ENCODE measurements at regions not wholly inside any gene's neighbourhood (a gene's known extent, or its start where the extent isn't known, plus 50 kb on each side); places are given as distances from the start of the nearest gene placed in this dataset.

DNA sequence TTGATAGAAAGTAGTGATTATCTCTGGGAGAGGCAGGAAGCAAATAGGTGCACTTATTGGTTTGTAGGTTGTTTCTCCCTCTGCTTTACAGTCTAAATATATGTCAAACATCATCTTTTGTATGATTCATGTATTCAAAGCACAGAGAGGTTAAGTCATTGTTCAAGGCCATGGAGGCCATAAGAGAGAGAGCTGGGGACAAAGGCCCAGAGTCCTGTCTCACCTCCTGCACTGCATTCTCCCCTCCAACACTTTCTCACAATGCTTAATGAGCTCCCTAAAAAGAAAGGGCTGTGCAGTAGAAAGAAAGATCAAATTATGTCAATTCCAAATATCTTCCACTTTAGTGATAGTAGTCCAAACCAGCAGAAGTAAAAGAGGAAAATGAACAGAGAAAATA, 180.4 kb upstream of the DIO3 start:
- Histone ChIP-seq H3K9me3 (no peaks in the 10 kb centered on the region), H2AFZ (ENCODE audit: low read depth) (no peak overlapping the region), H4K20me1 (ENCODE audit: insufficient read depth) (no peaks in the 10 kb centered on the region), H3F3A (replicated peaks; ENCODE audit: insufficient read depth) (no peaks in the 10 kb centered on the region), H3K4me2 (no peak overlapping the region), H3K4me1 (ENCODE audit: control insufficient read depth in 1 of 2, insufficient read depth in 2 of 2, low read depth in 1 of 2, low read length in 1 of 2) (no peaks in the 10 kb centered on the region), H3K9ac (no peak overlapping the region), H3K9me2 (no peaks in the 10 kb centered on the region; the same call in 1 of the 2 replicates), H3K27me3 (ENCODE audit: insufficient read depth) (no peaks in the 10 kb centered on the region), H3K4me3 (ENCODE audit: low read depth in 2 of 2, low read length in 1 of 2) (no peak overlapping the region), H3K27ac (ENCODE audit: low read depth in 2 of 2, low read length in 1 of 2) (no peak overlapping the region), H3K36me3 (replicated peaks in 1 of 2; ENCODE audit: control insufficient read depth in 1 of 2, insufficient read depth in 2 of 2, low read length in 1 of 2) (no peaks in the 10 kb centered on the region), H3K79me2 (ENCODE audit: insufficient read depth) (no peaks in the 10 kb centered on the region)
- no peak for TF ChIP-seq IRF3 (IDR thresholded peaks at IDR 0.05; ENCODE audit: low read depth, low read length)
- no peak for TF ChIP-seq SIN3A (IDR thresholded peaks at IDR 0.05; ENCODE audit: borderline replicate concordance, low read depth, low read length)
- TF ChIP-seq TAF1 (IDR thresholded peaks at IDR 0.05; ENCODE audit: borderline replicate concordance, low read depth, low read length): no peak
- no peak for TF ChIP-seq FOXM1 (IDR thresholded peaks at IDR 0.05; ENCODE audit: low read depth)
- TF ChIP-seq, protein P1, sequence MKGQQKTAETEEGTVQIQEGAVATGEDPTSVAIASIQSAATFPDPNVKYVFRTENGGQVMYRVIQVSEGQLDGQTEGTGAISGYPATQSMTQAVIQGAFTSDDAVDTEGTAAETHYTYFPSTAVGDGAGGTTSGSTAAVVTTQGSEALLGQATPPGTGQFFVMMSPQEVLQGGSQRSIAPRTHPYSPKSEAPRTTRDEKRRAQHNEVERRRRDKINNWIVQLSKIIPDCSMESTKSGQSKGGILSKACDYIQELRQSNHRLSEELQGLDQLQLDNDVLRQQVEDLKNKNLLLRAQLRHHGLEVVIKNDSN (IDR thresholded peaks at IDR 0.05; ENCODE audit: borderline replicate concordance, low read depth): no peak
- no peak for TF ChIP-seq FOXJ3 (CRISPR knock-in tag; IDR thresholded peaks at IDR 0.05)
- TF ChIP-seq MAX (IDR thresholded peaks at IDR 0.05; ENCODE audit: low read depth): no peak
- no peak for TF ChIP-seq RAD21 (IDR thresholded peaks at IDR 0.05; ENCODE audit: low read length)
- no peak for TF ChIP-seq CHD2 (IDR thresholded peaks at IDR 0.05; ENCODE audit: low read length, partially characterized antibody)
- TF ChIP-seq EP300 (IDR thresholded peaks at IDR 0.05; ENCODE audit: borderline replicate concordance in 1 of 2, low read depth in 1 of 2, low read length in 1 of 2): no peak
- TF ChIP-seq MXI1 (IDR thresholded peaks at IDR 0.05; ENCODE audit: low read depth, low read length): no peak
- no peak for TF ChIP-seq POLR2AphosphoS5 (IDR thresholded peaks at IDR 0.05; ENCODE audit: low read depth, low read length)
- TF ChIP-seq, protein P2, sequence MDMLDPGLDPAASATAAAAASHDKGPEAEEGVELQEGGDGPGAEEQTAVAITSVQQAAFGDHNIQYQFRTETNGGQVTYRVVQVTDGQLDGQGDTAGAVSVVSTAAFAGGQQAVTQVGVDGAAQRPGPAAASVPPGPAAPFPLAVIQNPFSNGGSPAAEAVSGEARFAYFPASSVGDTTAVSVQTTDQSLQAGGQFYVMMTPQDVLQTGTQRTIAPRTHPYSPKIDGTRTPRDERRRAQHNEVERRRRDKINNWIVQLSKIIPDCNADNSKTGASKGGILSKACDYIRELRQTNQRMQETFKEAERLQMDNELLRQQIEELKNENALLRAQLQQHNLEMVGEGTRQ (IDR thresholded peaks at IDR 0.05; ENCODE audit: borderline replicate concordance, low read depth, low read length): no peak
- no peak for TF ChIP-seq GABPA (IDR thresholded peaks at IDR 0.05; ENCODE audit: low read depth)
- no peak for TF ChIP-seq MEF2A (IDR thresholded peaks at IDR 0.05; ENCODE audit: borderline replicate concordance, low read depth)
- ChIA-PET CTCF (no interaction called here), POLR2A (no interaction called here)
- DNase-seq: no peak

DNA sequence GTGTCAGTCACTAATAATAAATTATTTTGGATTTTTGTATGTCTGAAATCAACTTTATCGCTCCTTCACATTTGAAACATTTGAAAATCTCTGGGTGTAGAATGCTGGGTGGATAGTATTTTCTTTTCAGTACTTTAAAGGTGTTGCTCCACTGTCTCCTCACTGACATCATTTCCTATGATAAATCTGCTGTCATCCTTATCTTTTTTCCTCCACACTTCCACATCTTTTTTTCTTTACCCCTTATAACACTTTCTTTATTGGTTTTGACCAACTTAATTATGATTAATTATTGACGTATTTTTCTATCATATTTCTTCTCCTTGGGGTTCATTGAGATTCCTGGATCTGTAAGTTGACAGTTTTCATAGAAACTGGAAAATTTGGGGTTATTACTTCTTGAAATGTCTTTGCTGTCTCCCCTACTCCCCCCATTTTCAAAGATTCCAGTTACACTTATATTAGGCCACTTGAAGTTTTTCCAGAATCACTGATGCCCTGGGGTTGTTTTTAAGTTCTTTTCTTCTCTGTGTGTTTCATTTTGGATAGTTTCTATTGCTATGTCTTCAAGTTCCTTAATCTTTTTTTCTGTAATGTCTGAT, 177.5 kb upstream of the DIO3 start:
- no peaks in the 10 kb centered on the region for H3K79me2 ChIP-seq (ENCODE audit: insufficient read depth)
- H4K20me1 ChIP-seq (ENCODE audit: insufficient read depth): no peaks in the 10 kb centered on the region
- no peaks in the 10 kb centered on the region for H3K4me1 ChIP-seq (ENCODE audit: control insufficient read depth in 1 of 2, insufficient read depth in 2 of 2, low read depth in 1 of 2, low read length in 1 of 2)
- no peak for DNase-seq
- H3F3A ChIP-seq (replicated peaks; ENCODE audit: insufficient read depth): no peaks in the 10 kb centered on the region
- H3K36me3 ChIP-seq (replicated peaks in 1 of 2; ENCODE audit: control insufficient read depth in 1 of 2, insufficient read depth in 2 of 2, low read length in 1 of 2): no peaks in the 10 kb centered on the region
- H3K4me2 ChIP-seq: no peak overlapping the region
- CTCF ChIA-PET: no interaction called here
- no peaks in the 10 kb centered on the region; the same call in 1 of the 2 replicates for H3K9me2 ChIP-seq
- H3K4me3 ChIP-seq (ENCODE audit: low read depth in 2 of 2, low read length in 1 of 2): no peak overlapping the region
- 33% methylated on average over 2 of the region's 2 CpGs for WGBS (ENCODE audit: low lambda C conversion rate)
- POLR2A ChIA-PET: no interaction called here
- no peak overlapping the region for H3K27ac ChIP-seq (ENCODE audit: low read depth in 2 of 2, low read length in 1 of 2)
- no peak overlapping the region for H3K9ac ChIP-seq
- H3K9me3 ChIP-seq: no peaks in the 10 kb centered on the region
- H2AFZ ChIP-seq (ENCODE audit: low read depth): no peak overlapping the region
- no peaks in the 10 kb centered on the region for H3K27me3 ChIP-seq (ENCODE audit: insufficient read depth)
- TF ChIP-seq NFIC (IDR thresholded peaks at IDR 0.05; ENCODE audit: borderline replicate concordance) (no peak), NRF1 (IDR thresholded peaks at IDR 0.05; ENCODE audit: low read depth, low read length) (no peak), YY1 (IDR thresholded peaks at IDR 0.05; ENCODE audit: low read depth) (no peak), FOXJ3 (CRISPR knock-in tag; IDR thresholded peaks at IDR 0.05) (no peak), EP300 (IDR thresholded peaks at IDR 0.05; ENCODE audit: borderline replicate concordance in 1 of 2, low read depth in 1 of 2, low read length in 1 of 2) (no peak), MEF2A (IDR thresholded peaks at IDR 0.05; ENCODE audit: borderline replicate concordance, low read depth) (no peak), CHD2 (IDR thresholded peaks at IDR 0.05; ENCODE audit: low read length, partially characterized antibody) (no peak), IRF3 (IDR thresholded peaks at IDR 0.05; ENCODE audit: low read depth, low read length) (no peak), RAD21 (IDR thresholded peaks at IDR 0.05; ENCODE audit: low read length) (no peak), TCF12 (IDR thresholded peaks at IDR 0.05) (no peak), MAX (IDR thresholded peaks at IDR 0.05; ENCODE audit: low read depth) (no peak), JUND (IDR thresholded peaks at IDR 0.05) (no peak), CTCF (IDR thresholded peaks at IDR 0.05) (no peak)

Data from SK-N-SH (cell line).